Hepatic stellate cell (primary cell): ENCODE measurements at regions not wholly inside any gene's neighbourhood (a gene's known extent, or its start where the extent isn't known, plus 50 kb on each side); places are given as distances from the start of the nearest gene placed in this dataset.

Experiments
- DNase-seq: peaks from one replicate; pipeline ENCODE4 v3.0.0; 2011; ENCODE audit warnings: low spot score

DNA sequence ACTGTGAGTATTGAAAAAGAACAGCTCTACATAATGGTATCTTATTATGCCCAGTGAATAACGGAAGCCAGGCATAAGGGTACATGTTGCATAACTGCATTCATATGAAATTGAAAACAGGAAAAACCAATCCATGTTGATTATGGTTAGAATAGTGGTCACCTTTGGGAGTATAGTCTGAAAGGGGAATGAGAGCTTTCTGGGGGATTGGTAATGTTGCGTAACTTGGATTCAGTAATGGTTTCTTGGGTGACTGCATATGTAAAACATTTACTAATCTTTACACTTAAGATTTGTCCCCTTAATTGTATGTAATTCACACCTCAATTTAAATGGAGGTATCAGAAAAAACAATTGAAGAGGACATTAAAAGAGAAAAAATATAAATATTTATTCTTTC is 292.1 kb downstream of the LMO4 start:
- no peak for DNase-seq

DNA sequence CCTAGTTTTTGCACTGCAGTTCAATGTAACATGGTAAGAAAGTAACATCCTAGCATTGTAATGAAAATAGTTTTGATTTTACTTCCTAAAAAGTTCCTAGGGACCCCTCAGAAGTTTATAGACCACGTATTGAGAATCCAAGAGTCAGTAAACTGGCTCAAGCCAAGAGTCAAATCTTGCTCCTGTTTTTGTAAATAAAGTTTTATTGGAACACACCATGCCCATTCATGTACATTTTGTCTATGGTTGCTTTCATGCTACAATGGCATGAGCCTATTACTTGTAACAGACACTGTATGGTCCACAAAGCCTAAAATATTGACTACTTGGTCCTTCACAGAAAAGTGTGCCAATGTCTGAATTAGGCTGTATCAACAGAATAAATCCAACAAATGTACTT is 301.0 kb downstream of the LMO4 start:
- no peak for DNase-seq

DNA sequence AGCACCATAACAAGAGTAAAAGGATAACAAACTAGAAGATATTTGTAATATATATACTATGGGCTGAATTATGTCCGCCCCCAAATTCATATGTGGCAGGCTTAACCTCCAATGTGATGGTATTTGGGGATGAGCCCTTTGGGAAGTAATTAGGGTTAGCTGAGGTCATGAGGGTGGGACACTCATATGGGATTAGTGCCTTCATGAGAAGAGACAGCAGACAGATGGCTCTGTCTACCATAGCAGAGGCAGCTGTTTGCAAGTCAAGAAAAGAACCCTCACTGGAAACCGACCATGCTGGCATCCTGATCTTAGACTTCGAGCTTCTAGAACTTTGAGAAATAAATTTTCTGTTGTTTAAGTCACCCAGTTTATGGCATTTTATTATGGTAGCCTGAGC is 303.6 kb downstream of the LMO4 start:
- DNase-seq = no peak

- no peak for DNase-seq
Observed at GRCh38 chr1:87636198-87636892, 307.7 kb downstream of the LMO4 start.

- DNase-seq = no peak
Observed at GRCh38 chr1:87638636-87639035, 310.0 kb downstream of the LMO4 start.

DNA sequence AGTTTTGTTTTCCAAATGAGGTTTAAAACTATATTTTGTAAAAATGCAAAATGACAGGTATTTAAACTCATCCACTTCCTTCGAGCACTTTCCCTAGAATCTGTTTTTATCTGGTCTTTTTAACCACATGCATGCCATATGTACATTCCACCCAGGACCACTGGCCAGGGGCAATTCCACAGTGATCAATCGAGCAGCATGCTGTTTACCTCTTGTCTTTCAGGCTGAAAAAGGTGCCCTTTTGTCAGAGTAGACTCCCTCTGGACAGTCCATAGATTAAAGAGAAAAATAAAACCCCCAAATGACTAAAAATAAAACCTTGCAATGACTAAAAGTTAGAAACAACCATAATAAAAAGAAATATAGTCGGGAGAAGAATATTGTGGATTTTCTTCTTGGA is 313.3 kb downstream of the LMO4 start:
- DNase-seq = no peak

GRCh38 chr1:87642581-87643221 is 314.0 kb downstream of the LMO4 start:
- no peak for DNase-seq

DNA sequence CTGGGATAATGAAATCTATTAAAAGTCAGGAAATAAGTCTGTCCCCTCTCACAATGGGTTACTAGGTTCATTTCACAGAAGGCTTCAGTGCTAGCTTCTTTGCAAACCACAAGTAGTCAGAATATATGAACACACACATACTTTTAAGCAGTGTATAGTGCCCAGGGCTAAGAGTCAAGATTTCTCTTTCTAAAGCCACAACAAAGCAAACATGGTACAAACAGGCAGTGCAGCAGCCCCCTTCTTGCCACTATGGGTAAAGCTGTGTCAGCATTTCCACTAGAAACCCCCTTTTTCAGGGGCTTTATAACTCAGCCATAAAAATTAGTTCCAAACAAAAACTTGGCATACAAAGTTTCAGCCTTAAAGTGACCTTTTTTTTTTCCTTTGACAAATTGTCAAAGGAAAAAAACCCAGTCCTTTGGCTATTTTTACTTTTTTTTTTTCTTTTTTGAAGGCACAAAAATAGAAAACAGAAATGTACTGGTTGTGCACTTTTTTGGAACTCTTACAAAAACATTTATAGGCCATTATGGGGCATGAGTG is 315.4 kb downstream of the LMO4 start:
- no peak for DNase-seq

GRCh38 chr1:87644579-87645190 is 316.0 kb downstream of the LMO4 start:
- DNase-seq = no peak

GRCh38 chr1:87647430-87648177 is 318.9 kb downstream of the LMO4 start:
- DNase-seq = no peak

- no peak for DNase-seq
Observed at GRCh38 chr1:87648323-87649119, 319.8 kb downstream of the LMO4 start.

DNA sequence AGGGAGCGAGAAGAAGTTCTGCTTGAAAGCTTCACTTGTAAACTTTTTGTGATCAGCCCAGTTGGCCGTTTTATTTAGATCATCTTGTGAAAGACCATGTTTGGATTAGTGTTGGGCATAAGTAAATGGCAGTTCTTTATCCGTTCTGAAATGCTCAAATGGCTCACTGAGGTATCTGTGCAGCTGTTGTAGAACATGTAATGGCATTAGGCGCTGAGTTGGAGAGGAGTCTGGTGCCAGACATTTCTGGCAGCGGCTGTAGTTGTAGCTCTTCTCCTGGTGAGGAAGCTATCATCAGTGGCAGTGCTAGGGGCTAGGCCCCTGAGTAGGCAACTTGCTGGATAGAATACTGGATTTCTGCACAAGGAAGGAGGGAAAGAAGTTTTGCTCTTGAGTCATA is 321.6 kb downstream of the LMO4 start:
- no peak for DNase-seq

- DNase-seq = no peak
Observed at GRCh38 chr1:87652176-87652575, 323.5 kb downstream of the LMO4 start.

GRCh38 chr1:87665151-87665550 is 336.5 kb downstream of the LMO4 start:
- DNase-seq = no peak

DNA sequence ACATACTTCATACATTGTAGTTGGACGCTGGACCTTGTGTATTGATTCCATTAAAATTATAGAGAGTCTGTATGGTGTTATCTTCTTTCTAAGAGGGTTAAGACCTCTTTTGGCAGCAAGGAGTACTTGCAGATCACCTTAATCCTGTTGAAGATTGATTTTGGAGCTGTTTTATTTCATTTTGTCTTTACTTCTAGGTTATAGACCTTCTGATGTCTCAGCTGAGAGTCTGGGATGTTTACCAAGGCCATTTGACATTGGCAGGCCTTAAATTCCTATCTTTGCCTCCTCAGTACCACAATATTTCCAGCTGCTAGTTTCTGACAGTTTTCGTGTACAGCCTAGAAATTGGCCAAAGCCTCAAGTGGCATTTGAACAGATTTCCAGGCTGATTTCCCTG is 338.0 kb downstream of the LMO4 start:
- DNase-seq = no peak

DNA sequence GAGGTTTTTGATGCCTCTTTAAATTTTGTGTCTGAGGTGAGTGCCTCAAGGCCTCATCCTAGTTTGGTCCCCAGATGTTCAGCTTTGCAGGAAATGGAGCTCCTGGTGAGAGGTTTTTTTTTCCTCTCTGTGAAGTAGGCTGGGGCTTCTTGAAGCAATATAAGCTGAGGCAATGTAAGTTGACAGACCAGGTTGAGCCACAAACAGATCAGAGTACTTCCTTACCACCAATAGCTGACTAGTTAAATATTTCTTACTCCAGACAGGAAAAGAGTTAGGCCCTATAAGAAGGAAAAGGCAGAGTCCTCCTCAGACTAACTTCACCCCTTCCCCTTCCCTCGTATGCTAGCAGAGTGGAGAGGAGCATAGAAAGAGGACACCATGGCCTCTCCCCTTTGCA is 341.0 kb downstream of the LMO4 start:
- DNase-seq = no peak

DNA sequence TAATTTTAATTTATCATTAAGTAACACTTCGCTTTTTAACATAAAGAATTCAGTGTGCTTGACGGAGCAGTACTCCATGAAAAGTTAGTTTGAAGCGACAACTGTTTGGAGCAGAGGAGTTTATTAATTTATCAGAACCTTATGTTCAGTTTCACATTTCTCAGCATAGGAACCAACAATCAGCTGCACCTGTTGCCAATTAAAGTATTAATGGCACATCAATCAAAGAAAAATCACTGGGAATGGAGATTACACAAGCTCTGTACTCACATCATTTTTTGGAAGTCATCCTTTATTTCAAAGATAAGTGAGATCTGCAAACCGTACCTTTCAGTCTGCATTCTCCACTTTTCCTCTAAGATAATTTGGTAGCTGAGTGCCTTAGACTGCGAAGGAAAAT is 344.6 kb downstream of the LMO4 start:
- DNase-seq = no peak

GRCh38 chr1:87673748-87674147 is 345.1 kb downstream of the LMO4 start:
- DNase-seq = no peak

- DNase-seq = no peak
Observed at GRCh38 chr1:87674791-87675190, 346.1 kb downstream of the LMO4 start.

DNA sequence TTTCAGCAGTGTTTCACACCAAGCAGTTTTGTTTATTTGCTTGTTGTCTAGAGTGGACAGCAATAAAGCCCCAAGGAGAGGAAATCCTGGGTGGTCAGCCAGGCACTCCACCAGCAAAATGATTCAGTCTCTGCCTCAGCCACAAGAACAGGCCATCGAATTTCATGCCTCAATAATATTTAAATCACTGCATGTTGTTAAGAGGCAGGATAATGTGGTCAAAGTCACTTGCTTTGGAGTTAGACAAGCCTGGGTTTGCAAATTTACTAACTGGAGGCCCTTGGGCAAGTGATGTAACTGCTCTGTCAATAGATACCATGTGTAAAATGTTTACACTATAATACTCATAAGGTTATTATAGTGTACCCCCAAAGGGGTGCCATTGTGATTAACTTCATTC is 349.6 kb downstream of the LMO4 start:
- no peak for DNase-seq

DNA sequence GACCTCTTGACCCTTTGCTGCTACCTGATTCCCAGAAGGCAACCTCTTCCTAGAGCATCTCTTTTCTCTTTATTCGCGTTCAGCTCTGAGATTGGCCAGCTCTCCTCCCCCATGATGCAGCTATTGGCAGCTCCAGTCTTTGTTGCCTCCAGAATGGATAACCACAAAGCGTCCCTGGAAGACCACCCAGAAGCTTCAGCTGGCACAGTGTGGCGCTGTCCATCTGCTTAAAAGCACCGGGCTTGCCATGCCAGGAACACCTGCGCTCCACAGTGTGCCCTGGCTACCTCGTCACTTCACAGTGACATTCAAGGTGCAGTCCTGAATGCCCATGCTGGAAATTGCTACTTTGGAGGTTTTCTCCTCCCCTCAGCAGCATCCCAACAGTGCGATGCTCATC is 353.9 kb downstream of the LMO4 start:
- no peak for DNase-seq
